GM18502 (cell line): ENCODE measurements at regions not wholly inside any gene's neighbourhood (a gene's known extent, or its start where the extent isn't known, plus 50 kb on each side); places are given as distances from the start of the nearest gene placed in this dataset.

Source experiments
- ATAC-seq: cut with Tn5 transposase; IDR thresholded peaks from one replicate; pipeline ENCODE4 v1.9.1; 2021; ENCODE audit warnings: mild to moderate bottlenecking; ENCODE audit not compliant: unreplicated experiment, poor library complexity

GRCh38 chrX:113551919-113552318, 711.3 kb upstream of the AMOT start:
- ATAC-seq = no peak

- no peak for ATAC-seq
These were observed 707.8 kb upstream of the AMOT start for GRCh38 chrX:113548308-113549015.

- ATAC-seq = no peak
These were observed 704.4 kb upstream of the AMOT start for GRCh38 chrX:113545040-113545439.

- ATAC-seq = no peak
These were observed 699.1 kb upstream of the AMOT start for GRCh38 chrX:113539599-113540356.

DNA sequence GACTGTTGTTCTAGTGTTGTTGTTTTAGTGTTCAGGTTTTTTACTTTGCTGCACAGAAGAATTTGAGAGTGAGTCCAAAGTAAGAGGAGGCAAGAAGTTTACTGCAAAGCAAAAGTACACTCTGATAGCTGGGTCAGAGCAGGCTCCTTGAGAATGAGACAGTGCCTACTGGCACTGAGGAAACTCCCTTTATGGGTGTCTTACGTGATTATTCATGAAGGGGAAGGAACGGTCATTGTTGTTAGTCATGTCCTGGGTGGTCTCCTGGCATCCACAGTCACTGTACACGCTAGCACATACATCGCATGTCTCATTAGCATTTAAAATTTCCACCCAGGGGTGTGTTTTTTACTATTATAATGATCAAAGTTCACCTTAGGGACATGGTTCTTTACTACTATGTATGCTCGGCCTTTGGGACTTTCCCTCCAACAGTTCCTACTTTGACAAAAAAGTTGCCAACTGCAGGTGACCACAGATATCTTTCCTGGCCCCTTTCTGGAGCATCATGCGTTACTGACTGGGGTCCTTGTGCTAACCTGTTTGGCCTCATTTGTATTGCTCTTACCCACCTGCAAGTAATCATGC, 688.9 kb upstream of the AMOT start:
- no peak for ATAC-seq

DNA sequence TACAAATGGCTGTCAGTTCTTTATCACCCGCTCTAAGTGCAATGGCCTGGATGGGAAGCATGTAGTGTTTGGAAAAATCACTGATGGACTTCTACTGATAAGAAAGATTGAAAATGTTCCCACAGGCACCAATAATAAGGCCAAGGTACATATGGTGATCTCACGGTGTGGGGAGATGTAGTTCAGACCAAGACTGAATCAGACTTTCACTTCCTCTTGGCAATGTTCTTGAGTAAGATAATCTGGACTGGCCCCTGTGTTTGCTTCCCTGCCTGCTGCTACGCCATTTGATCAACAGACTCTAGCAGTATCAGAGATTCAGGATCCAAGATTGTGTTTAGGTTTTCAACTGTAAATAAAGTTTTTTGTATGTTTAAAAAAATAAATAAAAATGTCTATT, 682.2 kb upstream of the AMOT start:
- ATAC-seq = peak; percentile 81

DNA sequence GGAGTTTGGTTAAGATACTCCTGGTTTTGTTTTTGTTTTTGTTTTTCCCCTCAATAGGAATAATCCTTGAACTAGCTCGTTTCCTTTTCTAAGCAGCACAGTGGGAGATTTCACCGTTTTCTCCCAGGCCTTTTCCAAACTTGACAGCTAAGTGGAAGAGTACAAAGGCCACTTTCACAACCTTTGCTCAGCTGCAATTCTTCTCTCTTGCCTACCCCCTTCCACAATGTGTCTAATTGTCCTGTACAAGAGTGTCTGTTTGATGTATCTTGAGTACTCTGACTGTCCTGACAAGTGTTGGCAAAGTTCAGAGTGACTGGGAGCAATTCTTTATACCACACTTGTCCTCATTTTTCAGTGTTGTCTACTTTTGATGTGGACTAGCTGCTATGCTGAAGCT, 674.3 kb upstream of the AMOT start:
- no peak for ATAC-seq

DNA sequence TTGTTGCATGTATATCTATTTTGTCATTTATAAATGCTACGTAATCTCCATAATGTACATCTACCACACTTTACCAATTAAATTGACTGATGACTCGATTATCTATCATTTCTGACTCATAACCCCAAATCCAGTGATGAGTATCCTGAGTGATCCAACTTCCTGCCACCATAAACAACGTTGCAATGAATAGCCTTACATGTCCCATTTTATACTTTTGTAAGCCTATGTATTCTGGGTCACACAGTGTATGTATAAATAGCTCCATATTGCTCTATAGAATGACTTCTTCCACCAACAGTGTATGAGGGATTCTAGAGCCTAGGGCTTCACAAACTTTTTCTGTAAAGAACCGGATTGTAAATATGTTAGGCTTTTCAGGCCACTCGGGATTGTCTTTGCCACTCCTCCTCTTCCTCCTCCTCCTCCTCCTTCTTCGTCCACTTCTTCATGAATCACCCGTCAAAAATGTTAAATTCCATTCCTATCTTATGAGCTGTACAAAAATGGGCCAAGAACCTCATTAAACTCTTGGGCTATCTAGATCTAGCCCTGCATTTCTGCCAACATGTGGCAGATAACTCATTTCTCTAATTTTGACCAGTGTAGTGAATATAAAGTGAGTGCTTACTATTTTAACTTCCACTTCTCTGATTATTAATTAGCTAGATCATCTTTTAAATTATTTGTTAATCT, 672.2 kb upstream of the AMOT start:
- no peak for ATAC-seq

DNA sequence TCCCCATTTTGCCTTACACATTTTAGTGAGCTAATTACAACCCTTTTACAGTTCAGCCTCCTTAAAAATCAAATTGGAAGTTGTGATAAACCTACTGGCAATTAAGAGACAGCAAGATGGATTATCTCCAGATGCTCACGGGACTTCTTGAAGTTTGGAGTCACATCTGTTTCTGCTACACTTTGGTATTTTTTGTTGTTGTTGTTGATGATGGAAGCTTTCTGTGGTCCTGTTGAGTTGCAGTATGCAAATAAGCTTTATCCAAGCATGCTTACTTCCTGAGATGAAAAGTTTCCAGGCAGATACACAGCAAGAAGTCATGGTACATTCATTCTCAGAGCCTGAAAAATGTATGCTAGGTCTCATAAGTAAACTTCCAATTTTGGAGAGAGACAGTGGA, 670.0 kb upstream of the AMOT start:
- no peak for ATAC-seq

DNA sequence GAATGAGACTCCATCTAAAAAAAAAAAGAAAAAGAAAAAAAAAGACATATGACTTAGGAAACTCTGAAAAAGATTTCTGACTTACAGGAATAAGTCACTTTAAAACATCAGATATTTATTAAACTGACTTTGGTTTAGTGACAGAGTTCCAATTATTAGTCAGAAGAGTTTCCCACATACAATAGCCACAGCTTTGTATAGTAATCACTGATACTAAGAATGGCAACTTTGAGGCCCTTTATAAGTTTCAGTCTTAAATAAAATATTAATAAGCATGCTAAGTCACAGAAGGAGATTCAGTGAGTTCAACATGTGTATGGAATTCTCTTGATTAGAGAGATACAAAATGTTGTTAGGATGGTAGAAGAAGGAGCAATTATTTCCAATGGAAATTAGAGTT, 652.3 kb upstream of the AMOT start:
- no peak for ATAC-seq

DNA sequence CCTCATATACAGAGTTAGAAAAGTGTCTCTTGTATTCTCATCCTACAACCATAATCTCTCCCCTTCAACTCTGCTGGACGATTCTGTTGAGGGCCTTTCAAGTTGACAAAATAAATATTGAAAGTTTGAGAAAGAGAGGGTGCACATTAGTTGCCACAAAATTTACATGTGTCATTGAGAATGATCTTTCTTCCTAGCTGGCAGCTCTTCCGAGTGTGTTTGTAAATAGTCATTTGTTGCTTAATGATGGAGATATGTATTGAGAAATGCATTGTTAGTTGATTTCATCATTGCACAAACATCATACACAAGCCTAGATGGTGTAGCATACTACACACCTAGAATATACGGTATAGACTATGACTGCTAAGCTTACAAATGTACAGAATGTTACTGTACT, 632.8 kb upstream of the AMOT start:
- peak; percentile 61 for ATAC-seq

DNA sequence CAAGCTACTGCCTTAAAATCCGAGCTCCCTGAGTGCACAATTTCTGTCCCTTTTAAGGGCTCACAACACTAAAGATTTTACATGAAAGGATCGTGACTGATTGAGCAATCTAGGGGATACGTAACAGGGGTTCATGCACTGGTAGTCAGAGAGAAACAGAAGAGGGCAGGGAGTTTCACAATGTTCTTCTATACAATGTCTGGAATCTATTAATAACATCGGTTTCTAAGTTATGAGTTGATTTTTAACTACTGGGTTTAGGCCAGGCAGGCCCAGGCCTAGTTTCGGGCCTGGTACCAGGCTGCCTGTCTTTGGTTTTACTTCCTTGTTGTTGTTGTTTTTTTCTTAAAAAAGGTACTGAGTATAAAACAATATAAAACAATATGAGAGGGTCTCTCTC, 632.4 kb upstream of the AMOT start:
- peak; percentile 59 for ATAC-seq

DNA sequence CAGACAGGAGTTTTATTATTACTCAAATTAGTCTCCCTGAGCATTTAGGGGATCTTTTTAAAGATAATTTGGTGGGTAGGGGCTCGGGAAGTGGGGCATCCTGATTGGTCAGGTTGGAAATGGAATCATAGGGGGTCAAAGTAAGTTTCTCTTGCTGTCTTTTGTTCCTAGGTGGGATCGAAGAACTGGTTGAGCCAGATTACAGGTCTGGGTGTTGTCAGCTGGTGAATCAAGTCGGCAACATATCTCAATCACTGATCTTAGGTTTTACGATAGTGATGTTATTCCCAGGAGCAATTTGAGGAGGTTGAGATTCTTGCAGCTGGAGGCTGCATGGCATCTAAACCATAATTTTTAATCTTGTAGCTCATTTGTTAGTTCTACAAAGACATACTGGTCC, 629.5 kb upstream of the AMOT start:
- ATAC-seq = no peak

GRCh38 chrX:113457719-113458118, 617.1 kb upstream of the AMOT start:
- ATAC-seq = no peak

- ATAC-seq = no peak
These were observed 615.0 kb upstream of the AMOT start for GRCh38 chrX:113455582-113455981.

GRCh38 chrX:113429011-113429410, 588.4 kb upstream of the AMOT start:
- ATAC-seq = no peak

DNA sequence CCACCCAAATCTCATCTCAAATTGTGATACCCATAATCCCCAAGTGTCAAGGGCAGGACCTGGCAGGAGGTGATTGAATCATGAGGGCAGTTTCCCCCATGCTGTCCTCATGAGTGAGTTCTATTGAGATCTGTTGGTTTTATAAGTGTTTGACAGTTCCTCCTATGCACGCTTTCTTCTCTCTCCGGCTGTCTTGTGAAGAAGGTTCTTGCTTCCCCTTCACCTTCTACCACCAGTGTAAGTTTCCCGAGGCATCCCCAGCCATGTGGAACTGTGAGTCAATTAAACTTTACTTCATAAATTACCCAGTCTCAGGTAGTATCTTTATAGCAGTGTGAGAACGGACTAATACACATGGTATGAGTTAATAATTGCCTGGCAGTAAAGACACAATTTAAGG, 581.7 kb upstream of the AMOT start:
- ATAC-seq = no peak

GRCh38 chrX:113421432-113421831, 580.8 kb upstream of the AMOT start:
- ATAC-seq = no peak

DNA sequence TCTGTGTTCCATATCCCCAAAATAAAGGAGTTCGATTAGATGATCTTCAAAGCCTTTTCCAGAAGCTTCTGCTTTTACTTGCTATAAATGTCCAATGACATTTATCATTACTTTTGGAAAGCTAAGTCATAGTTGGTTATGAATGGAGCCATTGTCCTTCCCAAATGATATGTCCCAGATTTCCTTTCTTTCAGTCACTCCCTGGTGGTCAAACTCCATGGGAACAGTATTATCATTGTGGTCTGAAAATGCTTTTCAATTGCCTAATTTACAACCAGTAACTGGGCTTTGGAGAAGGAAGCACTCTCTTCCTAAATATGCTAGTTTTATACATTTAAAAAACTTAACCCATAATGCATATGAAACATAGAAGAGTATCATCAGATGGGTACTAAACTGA, 571.5 kb upstream of the AMOT start:
- no peak for ATAC-seq

GRCh38 chrX:113408843-113409242, 568.2 kb upstream of the AMOT start:
- no peak for ATAC-seq

- ATAC-seq = no peak
These were observed 559.6 kb upstream of the AMOT start for GRCh38 chrX:113400193-113400704.
